Stimulated activated CD8-positive, alpha-beta memory T cell treated with anti-CD3 and anti-CD28 coated beads, Interleukin-7, amount 100 ng/mL, for 24 hours (primary cell): ENCODE measurements at regions not wholly inside any gene's neighbourhood (a gene's known extent, or its start where the extent isn't known, plus 50 kb on each side); places are given as distances from the start of the nearest gene placed in this dataset.

ENCODE experiments used
- DNase-seq: peaks from one replicate; pipeline ENCODE4 v3.0.0-alpha.2; 2020; ENCODE audit warnings: low read depth

- no peak for DNase-seq
Observed at GRCh38 chr2:13884291-13884976, 748.1 kb upstream of the LRATD1 start.

DNA sequence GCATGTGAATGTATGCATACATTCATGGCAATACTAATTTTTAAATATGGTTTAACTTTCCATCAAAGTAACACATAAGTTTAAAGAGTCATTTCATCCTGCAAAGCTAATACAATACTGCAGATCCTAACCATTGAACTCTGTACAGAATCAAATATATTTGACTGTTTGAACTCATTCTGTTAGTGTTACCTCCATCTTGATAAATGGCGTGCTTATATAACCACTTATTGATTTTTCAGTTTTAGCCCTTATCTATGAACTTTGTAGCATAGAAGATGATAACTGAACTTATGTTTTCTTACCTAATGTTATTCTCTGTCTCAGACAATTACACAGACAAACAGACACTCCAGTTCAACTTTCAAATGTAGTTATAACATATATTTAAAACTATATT is 731.0 kb upstream of the LRATD1 start:
- no peak for DNase-seq

GRCh38 chr2:13905831-13906230 is 726.7 kb upstream of the LRATD1 start:
- no peak for DNase-seq

DNA sequence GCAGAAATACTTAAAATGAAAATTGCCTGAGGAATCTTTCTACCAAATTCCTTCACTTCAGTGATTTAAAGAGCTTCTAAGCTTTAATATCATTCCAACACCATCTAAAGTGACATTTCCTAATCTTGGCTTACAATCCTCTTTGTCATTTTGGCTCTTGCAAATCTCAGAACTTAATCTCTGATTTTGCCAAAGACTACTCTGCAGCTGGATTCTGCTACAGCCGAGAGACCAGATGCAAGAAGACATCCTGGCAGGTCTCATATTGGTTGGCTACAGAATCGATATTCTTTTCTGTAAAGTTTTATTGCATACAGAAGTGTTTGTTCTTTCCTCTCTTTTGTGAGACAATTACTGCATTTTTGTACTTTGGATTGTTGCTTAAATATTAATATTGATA is 716.5 kb upstream of the LRATD1 start:
- no peak for DNase-seq

DNA sequence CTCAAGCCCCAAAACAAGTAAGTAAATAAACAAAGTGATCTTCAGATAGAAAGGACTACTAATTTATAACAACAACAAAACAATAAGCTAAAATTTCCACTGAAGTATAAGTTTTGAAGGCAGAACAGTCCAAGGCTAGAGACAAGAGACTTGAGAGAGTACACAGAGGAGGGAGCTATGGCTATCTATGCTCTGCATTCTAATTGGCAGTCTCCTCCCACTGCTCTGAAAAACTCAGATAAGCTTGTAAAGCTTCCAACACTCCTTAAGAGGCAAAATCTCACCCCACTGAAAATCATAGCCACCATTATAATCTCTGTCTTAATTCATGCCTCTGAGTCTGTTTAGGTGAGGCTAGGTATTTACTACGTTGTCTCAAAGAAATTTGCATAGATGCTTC is 714.6 kb upstream of the LRATD1 start:
- no peak for DNase-seq

DNA sequence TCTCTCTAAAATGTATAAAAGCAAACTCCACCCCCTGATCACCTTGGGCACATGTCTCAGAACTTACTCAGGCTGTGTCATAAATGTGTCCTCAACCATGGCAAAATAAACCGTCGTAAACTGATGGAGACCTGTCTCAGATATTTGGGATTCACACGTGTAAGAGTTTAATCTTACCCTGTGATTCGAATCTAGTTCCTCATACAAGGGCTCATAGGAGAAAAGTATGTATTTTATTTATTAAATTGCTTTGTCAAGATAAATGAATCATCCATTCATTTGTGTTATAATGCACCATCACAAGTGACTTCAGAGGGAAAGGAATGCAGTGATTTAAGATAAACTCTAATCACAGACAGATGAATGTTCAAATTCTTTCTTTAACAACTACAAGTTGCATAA is 712.5 kb upstream of the LRATD1 start:
- no peak for DNase-seq

DNA sequence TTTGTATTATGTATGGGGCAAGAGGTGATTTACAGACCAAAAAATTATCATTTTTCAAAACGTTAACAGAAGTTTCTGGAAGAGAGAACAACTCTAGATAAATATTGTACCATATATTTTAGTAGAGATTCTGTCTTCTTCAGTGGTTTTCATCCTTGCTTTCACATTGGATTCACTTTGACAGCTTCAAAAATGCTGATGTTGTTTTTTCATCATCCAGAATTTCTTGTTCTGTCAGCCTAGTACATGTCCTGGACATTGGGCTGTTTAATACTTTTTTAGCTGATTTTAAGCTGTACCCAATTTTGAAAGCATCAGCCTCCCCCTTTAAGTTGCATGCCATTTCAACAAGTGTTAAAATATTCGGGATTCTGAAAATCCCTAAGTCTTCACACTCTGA is 711.3 kb upstream of the LRATD1 start:
- DNase-seq, result no peak

DNA sequence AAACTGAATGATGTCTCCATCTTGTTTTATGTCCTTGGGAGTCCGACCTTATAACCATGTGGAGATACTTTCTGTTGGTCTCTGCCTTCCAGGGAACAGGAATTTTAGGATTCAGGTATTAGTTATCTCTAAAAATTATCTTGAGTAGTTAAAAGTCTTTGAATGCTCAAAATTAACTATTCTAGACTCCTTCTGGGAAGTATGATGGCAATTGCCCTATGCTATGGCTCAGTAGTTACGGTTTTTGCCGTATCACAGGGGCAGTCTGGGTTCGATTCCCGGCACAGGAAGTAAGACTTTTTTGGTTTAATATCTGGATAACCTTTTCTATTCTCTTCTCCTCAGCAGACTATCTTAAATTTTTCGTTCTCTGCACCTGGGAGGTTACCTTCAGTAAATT is 708.7 kb upstream of the LRATD1 start:
- DNase-seq, result no peak

DNA sequence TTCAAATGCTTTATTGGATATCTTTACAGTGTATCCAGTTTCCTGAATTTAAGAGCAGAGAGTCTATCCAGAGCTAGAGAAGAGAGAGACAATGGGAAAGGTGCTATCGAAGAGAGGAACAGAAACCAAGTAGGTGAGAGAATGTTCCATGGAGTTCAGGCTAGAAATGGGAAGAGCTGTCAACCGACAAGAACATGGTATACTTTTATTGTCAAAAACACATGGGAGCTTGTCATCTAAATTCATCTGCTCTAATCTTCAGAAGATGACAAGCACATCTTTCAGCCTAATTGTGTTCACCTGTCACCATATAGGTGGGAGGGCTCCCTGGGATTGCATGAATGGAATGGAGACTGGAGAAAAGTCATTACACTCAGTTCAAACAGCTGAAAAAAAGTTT is 690.4 kb upstream of the LRATD1 start:
- no peak for DNase-seq

- no peak for DNase-seq
Observed at GRCh38 chr2:13950761-13951160, 681.8 kb upstream of the LRATD1 start.

GRCh38 chr2:13968811-13969210 is 663.7 kb upstream of the LRATD1 start:
- DNase-seq, result no peak

- DNase-seq, result no peak
Observed at GRCh38 chr2:13986119-13986720, 646.3 kb upstream of the LRATD1 start.

DNA sequence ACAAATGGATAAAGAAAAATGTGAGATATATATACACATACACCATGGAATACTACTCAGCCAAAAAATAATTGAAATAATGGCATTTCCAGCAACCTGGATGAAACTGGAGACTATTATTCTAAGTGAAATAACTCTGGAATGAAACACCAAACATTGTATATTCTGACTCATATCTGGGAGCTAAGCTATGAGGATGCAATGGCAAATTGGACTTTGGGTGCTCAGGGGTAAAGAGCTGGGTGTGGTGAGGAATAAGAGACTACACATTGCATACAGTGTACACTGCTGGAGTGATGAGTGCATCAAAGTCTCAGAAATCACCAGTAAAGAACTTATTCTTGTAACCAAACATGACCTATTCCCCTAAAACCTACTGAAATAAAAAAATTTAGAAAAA is 636.0 kb upstream of the LRATD1 start:
- no peak for DNase-seq

GRCh38 chr2:14011190-14011589 is 621.3 kb upstream of the LRATD1 start:
- no peak for DNase-seq

DNA sequence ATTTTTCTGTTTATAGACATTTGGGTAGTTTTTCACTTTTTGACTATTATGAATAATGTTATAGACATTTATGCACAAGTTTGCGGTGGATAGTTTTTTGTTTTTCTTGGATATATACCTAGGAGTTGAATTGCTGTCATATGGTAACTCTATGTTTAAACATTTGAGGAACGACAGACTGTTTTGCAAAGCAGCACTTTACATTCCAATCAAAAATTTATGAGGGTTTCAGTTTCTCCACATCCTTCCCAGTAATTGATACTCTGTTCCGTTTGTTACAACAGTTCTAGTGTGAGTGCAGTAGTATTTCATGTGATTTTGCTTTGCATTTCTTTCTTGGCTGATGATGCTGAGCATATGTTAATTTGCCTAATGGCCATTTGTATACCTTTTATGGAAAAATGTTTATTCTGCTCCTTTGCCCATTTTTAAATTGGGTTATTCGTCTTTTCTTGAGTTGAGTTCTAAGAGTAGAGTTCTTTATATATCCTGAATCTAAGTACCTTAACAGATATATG is 617.3 kb upstream of the LRATD1 start:
- no peak for DNase-seq

- DNase-seq, result no peak
Observed at GRCh38 chr2:14016289-14016955, 616.1 kb upstream of the LRATD1 start.

GRCh38 chr2:14018620-14019019 is 613.9 kb upstream of the LRATD1 start:
- DNase-seq, result no peak

DNA sequence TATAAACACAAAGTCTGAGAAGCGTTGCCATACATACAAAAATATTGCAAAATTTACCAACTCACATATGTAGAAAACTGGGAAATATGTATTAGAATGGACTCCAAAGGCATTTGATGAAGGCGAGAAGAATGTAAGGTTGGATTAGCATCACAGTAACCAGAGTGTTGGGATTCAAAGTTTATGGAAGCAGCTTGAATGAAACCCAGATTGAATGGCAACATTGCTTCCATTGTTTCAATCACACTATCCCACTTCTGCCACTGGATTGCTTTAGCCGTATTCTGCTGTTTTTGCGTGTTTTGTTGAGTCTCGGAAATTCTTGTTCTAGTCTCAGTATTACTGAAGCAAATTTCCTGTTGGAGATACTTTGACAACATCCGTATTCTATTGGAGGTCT is 609.0 kb upstream of the LRATD1 start:
- no peak for DNase-seq

DNA sequence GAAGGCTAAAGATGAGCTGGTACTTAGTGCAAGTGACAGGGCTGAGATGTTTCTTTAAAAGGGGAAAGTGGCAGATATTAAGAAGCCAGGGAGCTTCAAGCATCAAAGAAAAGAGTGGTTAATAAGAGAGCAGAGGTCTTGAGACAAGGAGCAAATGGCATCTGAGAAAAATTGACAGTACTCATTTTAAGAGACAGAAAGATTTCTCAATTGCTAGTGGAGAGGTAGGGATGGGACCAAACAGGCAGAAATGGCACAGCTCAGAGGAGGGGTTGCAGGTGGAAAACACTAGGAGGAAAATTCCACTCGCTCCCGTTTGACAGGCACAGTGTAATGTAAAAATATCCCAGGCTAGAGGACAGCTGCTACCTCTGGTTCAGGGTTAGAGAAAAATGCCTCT is 593.4 kb upstream of the LRATD1 start:
- no peak for DNase-seq

DNA sequence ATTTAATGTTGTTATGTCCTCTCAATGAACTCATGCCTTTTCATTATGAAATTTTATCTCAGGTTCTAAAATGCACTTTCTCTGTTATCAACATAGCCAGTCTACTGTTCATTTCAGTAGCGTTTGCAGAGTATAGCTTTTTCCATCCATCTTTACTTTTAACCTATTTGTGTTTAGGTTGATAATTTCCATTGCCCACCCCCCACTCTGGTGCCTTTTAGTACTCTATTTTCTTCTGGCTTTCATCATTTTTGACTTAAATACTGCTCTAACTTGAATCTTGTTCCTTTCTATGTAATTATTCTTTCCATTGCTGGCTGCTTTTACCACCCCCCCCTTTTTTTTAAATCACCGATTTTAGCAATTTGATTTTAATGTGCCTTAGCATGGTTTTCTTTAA is 585.0 kb upstream of the LRATD1 start:
- DNase-seq, result no peak

GRCh38 chr2:14051401-14051800 is 581.1 kb upstream of the LRATD1 start:
- no peak for DNase-seq

DNA sequence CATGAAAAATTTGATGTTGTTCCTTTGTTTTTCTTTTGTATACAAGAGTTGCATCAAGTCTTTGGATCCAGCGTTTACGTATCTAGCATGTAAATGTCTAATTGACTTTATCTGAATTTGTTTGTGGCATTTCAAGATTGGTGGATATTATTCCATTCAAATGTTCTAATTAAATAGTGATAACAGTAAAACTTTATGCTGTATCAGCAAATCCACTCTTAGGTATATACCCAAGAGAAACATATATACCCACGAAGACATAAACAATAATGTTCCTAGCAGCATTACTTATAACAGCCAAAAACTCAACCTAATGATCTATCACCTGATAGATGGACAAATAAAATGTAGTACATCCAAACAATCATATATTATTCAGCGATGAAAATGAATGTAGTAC is 579.4 kb upstream of the LRATD1 start:
- DNase-seq, result no peak

- DNase-seq, result no peak
Observed at GRCh38 chr2:14064346-14064745, 568.2 kb upstream of the LRATD1 start.

GRCh38 chr2:14072338-14072737 is 560.2 kb upstream of the LRATD1 start:
- DNase-seq, result no peak
